ENCODE measurements at regions not wholly inside any gene's neighbourhood (a gene's known extent, or its start where the extent isn't known, plus 50 kb on each side); places are given as distances from the start of the nearest gene placed in this dataset.

GRCh38 chr5:168064933-168065622 lies 226.4 kb upstream of the WWC1 start:
- TF ChIP-seq CTCF (IDR thresholded peaks at IDR 0.05; ENCODE audit: low read depth, low read length, missing control alignments), result no peak
- H3K4me3 ChIP-seq (ENCODE audit: low read depth, low read length), result no peak overlapping the region
- in situ Hi-C loops (cut with HindIII; ENCODE audit: low sequenced_read_pairs), result no loop called here
- no peak for DNase-seq (ENCODE audit: low read depth)

GRCh38 chr5:168066536-168067208 lies 224.8 kb upstream of the WWC1 start:
- no peak for DNase-seq (ENCODE audit: low read depth)
- no peak for TF ChIP-seq CTCF (IDR thresholded peaks at IDR 0.05; ENCODE audit: low read depth, low read length, missing control alignments)
- in situ Hi-C loops (cut with HindIII; ENCODE audit: low sequenced_read_pairs), result no loop called here
- H3K4me3 ChIP-seq (ENCODE audit: low read depth, low read length), result no peak overlapping the region

- TF ChIP-seq CTCF (IDR thresholded peaks at IDR 0.05; ENCODE audit: low read depth, low read length, missing control alignments), result no peak
- no peak for DNase-seq (ENCODE audit: low read depth)
- in situ Hi-C loops (cut with HindIII; ENCODE audit: low sequenced_read_pairs), result no loop called here
- no peak overlapping the region for H3K4me3 ChIP-seq (ENCODE audit: low read depth, low read length)
These were observed 220.7 kb upstream of the WWC1 start for GRCh38 chr5:168070761-168071160.

GRCh38 chr5:168072665-168073064 lies 218.8 kb upstream of the WWC1 start:
- H3K4me3 ChIP-seq (ENCODE audit: low read depth, low read length), result no peak overlapping the region
- TF ChIP-seq CTCF (IDR thresholded peaks at IDR 0.05; ENCODE audit: low read depth, low read length, missing control alignments), result no peak
- in situ Hi-C loops (cut with HindIII; ENCODE audit: low sequenced_read_pairs), result no loop called here
- no peak for DNase-seq (ENCODE audit: low read depth)

GRCh38 chr5:168073311-168073710 lies 218.1 kb upstream of the WWC1 start:
- in situ Hi-C loops (cut with HindIII; ENCODE audit: low sequenced_read_pairs), result no loop called here
- TF ChIP-seq CTCF (IDR thresholded peaks at IDR 0.05; ENCODE audit: low read depth, low read length, missing control alignments), result no peak
- H3K4me3 ChIP-seq (ENCODE audit: low read depth, low read length), result no peak overlapping the region
- DNase-seq (ENCODE audit: low read depth), result no peak

- in situ Hi-C loops (cut with HindIII; ENCODE audit: low sequenced_read_pairs), result no loop called here
- H3K4me3 ChIP-seq (ENCODE audit: low read depth, low read length), result no peak overlapping the region
- DNase-seq (ENCODE audit: low read depth), result peak; percentile 69
- no peak for TF ChIP-seq CTCF (IDR thresholded peaks at IDR 0.05; ENCODE audit: low read depth, low read length, missing control alignments)
These were observed 217.2 kb upstream of the WWC1 start for GRCh38 chr5:168073991-168074800.

All from astrocyte of the cerebellum (primary cell).